GM18517 (cell line): ENCODE measurements at regions not wholly inside any gene's neighbourhood (a gene's known extent, or its start where the extent isn't known, plus 50 kb on each side); places are given as distances from the start of the nearest gene placed in this dataset.
"Not testable (repeated sequence)": the region's sequence is repeated elsewhere in the genome, so short reads cannot be mapped to it uniquely, and the experiment has no call there.

ENCODE experiments used
- ATAC-seq: cut with Tn5 transposase; IDR thresholded peaks from one replicate; pipeline ENCODE4 v1.9.1; 2021; ENCODE audit warnings: mild to moderate bottlenecking, moderate library complexity; ENCODE audit not compliant: unreplicated experiment

DNA sequence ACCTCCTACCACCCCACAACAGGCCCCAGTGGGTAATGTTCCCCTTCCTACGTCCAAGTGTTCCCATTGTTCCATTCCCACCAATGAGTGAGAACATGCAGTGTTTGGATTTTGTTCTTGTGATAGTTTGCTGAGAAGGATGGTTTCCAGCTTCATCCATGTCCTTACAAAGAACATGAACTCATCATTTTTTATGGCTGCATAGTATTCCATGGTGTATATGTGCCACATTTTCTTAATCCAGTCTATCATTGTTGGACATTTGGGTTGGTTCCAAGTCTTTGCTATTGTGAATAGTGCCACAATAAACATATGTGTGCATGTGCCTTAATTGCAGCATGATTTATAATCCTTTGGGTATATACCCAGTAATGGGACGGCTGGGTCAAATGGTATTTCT lies 81.6 kb downstream of the P2RY10 start:
- ATAC-seq = not testable (repeated sequence)

DNA sequence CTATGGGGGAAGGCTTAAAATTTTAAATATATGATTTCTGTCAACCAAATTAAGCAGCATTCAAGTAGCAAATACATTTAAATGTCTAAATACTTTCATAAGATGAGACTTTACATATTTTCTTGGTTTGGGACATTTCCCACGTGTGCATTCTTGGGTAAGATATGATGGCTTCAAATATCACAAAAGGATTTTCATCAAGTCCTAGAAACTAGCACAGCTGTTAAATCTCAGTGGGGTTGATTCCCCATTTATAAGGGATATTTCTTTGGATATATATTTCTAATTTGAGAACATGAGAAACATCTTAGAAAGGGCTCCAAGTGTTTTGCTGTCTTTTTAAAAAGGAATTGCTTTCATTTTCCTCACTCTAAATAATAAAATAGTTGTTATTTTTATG lies 90.2 kb downstream of the P2RY10 start:
- no peak for ATAC-seq

DNA sequence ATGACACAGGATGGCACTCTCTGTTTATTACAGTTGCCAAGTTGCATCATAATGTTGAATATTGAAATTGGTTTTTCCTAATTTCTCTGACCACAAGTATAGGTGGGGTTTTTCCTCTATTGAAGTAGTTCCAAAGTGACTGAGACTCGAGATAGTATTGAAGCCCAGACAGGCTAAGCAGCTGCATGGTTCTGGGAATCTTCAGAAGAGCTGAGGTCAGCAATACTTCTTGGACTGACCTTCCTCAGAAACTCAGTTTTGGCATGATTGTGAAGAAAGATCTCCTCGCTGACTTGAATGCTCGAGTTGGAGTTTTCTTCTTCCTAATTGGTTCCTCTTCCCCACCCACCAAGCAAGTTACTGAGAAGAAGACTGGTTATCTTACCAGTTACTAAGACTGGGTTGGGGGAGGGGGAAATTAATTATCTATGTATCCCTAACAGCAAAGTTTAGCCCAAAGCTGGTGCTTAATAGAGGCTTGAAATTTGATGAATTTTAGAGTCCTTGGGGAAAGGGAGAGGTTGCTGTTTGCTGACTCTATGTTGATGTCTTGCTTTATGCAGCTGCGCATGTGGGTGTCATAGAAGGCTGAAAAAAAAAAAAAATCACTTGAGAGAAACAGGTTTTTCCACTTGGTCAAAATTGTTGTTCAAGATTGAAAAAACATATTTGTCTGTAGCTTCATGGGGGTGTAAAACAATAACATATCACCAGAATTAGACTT lies 91.1 kb downstream of the P2RY10 start:
- no peak for ATAC-seq

DNA sequence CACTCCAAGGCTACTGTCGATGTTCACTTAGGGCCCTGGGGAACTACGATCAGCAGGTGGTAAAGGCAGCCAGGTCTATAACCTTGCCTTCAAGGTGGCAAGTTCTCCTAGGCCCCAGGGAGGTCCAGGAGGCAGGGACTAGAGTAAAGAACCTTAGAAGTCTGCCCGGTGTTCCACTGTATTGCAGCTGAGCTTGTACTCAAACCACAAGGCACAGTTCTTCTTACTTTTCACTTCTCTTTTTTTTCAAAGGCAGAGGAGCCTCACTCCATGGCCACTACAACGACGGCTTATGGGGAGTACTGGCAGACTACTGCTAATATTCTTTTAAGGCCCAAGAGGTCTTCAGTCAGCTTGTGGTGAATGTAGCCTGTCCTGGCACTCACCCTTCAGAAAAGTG lies 78.8 kb upstream of the GPR174 start:
- ATAC-seq = peak; percentile 99

DNA sequence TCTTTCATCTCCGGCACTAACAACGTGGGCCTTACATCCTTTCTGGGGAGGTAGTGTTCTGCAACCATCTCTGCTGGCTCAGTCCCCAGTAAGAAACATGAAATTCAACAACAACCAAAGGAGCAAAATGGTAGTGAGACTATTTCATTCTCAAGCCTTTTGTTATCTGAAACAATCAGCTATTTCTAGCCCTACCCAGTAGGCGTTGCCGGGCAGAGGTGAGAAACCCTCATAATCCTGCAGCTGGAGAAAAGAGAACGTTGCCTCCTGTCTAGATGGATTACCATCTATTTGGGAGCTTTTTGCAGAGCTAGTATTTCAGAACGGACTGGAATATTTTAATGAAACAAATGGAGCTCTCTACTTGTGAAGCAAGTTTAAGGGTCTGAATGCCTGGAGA lies 66.4 kb upstream of the GPR174 start:
- ATAC-seq = no peak

DNA sequence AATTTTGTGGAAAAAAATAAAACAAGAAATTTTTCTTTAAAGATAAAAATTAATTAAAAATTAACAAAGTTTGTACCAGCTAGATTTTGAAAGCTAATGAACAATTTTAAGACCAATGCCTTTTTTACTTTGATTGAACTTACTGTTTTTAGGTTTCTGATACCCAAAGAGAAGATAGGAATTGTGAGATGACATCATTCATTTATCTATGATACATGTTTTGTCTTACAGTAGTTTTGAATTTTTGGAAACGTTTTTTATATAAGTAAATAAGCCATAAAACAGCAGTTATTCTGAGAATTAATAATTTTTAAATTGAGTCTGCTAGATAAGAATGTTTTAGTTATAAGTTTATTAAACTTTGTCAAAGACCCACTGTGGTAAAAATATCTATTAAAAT lies 65.0 kb upstream of the GPR174 start:
- ATAC-seq = no peak

DNA sequence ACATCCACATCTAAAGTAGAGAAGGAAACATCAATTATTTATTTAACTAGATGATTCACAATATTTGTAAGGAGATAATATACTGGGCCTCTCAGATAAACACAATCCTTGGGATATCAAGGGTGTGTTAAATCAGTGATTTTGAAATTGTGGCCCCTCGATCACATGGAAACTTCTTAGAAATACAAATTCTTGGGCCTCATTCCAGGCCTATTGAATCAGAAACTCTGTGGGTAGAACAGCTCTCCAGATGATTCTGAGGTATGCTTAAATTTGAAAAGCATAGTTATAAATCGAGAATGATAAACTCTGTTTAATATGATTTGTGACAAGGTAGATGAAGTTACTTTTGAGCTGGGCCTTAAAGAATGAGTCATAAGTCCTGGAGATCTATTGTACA lies 64.3 kb upstream of the GPR174 start:
- ATAC-seq = no peak

DNA sequence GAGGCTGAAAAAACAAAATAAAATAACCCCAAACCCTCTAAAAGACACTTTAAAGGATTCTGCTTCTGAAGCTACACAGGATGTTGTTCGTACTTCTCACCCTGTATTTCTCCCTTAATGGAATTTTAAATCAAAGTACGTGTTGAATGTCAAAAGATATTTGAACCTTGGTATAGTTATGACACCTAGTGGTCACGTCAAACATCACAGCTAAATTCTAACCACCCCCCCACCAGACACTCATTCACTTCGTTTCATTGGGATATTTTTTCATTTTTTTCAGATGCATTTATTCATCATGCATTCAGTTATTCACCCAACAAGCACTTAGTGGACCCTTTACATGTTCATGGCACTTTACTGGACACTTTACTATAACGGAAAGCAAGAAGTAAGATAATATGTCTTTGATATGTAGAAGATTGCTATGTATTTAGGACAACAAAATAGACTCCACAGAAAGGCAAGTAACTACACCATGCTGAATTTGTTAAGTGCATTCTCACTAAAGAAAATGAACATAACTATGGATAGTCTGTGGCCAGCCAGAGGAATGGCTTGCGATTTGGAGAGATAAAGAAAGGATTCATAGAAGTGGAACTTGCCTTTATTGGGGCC lies 62.5 kb upstream of the GPR174 start:
- peak; percentile 78 for ATAC-seq

DNA sequence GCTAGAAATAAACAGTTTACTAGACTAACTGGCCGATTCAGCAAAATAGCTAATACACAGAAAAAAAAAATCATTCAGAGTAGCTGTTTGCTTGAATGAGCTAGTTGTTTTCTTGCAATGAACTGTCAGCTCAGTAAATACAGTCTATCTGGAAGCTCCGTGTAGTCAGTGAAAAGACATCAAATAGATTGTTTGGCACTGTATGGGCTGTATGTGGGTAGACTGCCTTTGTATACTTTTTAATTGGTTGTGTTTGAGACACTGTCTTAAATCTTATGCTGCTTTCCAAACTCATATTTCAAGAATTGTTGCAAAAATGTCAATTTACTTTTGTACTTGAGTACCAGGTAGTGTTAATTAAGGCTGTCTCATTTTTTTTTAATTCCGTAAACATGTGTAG lies 61.6 kb upstream of the GPR174 start:
- no peak for ATAC-seq

DNA sequence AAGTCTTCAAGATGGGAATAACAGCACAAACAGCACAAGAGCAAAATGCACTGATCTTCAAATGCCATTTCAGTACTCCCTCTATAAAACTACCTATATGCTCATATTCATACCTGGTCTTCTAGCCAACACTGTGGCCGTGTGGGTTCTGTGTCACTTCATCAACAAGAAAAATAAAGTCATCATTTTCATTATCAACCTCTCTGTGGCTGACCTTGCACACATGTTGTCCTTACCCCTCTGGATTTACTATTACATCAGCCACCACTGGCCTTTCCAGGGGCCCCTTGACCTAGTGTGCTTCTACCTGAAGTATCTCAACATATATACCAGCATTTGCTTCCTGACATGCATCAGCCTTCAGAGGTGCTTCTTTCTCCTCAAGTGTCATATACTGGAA lies 59.6 kb upstream of the GPR174 start:
- ATAC-seq = no peak

DNA sequence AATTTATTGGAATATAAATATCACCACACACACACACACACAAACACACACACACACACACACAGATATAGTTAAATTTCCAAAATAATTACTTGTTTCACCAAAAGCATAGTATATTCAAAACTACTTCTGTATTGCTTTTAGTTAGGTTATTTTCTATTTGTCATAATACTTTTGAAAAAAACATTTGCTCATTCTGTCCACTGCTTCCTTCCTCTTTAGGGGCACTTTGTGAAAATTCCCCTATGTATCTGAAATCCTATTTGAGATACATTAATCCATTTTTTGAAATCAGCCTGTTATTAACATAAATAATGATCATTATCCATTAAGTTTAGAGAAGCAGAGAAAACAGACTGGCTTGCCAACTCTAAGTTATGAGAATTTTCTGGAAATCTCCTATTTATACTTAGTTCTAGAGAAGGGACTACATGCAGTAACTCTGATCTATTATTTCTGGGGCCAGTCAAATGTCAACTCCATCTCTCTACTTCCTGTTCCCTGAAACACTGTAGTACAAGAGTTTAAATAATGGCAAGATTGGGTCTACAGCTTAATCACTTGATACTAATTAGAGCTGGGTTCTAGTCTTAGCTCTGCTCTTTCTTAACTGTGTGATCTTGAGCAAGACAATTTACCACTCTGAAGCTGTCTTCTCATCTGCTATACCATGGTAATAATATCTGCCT lies 54.4 kb upstream of the GPR174 start:
- no peak for ATAC-seq

DNA sequence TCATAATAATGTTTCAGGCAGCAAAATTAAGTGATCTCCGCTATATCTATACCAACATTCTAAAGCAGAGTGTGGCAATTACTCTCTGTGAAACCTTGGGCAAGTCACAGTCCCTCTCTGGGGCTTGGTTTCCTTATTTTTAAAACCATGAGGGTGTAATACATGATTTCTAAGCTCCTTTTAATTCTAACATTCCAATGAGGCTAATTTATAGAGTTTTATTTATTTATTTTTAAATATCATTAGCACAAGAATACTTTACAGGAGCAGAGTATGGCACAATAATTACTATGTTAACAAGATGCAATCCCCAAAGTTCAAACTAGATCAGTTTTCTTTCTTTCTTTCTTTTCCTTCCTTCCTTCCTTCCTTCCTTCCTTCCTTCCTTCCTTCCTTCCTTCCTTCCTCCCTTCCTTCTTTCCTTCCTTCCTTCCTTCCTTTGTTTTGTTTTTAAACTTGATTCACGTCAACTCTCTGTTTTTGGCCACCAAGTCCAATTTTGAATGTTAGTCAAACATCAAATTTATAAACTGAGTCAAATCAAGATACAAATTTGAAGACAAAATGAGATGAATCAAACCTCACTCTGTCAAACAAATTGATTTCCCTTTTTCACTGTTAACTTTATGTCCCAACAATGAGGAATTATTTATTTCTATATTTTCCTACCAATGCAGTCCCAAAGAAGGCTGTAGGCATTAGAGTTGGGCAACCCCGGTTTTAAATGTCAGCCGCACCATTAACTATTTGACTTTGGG lies 50.2 kb upstream of the GPR174 start:
- no peak for ATAC-seq
